ENCODE measurements at regions not wholly inside any gene's neighbourhood (a gene's known extent, or its start where the extent isn't known, plus 50 kb on each side); places are given as distances from the start of the nearest gene placed in this dataset.
A peak's percentile ranks its signal among the peaks of the same experiment; 100 is the strongest.
"Not testable (repeated sequence)": the region's sequence is repeated elsewhere in the genome, so short reads cannot be mapped to it uniquely, and the experiment has no call there.

DNA sequence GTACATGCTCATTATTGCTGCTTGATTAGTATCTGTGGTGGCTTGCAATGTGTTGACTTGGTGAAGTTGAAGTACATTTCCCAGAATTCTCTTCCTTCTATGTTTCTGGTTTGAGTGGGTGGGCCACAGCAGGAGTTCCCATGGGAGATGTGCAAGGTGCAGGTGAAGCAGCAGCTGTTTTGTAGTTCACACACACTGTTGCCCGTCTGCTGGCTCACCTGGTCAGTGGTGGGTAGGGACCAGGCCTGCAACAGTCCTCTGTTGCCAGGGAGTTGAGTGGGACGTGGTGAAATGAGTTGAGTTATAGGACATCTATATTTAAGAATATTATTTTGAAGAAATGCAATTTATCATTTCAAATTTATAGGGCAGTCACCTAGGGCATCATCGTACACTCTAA, 417.4 kb downstream of the TMEM135 start (continued):
- no peak for TF ChIP-seq ZNF512 (CRISPR knock-in tag; IDR thresholded peaks at IDR 0.05; ENCODE audit: borderline replicate concordance)

GRCh38 chr11:87454241-87454640, 416.5 kb downstream of the TMEM135 start:
- DNase-seq (ENCODE audit: low spot score): no peak
- ChIA-PET POLR2A (no interaction called here), CTCF (interaction anchor here (1.3 kb wide), 1 partner anchor 33 kb away, joined by 3 read pairs; no protein-coding TSS in a partner anchor)
- Mint-ChIP-seq H3K4me3 (no peak overlapping the region), H3K27ac (no peak overlapping the region), H3K4me1 (no peaks in the 10 kb centered on the region), H3K9me3 (peaks cover 3% of the 10 kb centered on the region; the same call in 1 of the 2 replicates), H3K36me3 (no peaks in the 10 kb centered on the region), H3K27me3 (ENCODE audit: low read depth) (no peaks in the 10 kb centered on the region)
- ATAC-seq: no peak
- TF ChIP-seq MXD4 (CRISPR knock-in tag; IDR thresholded peaks at IDR 0.05; ENCODE audit: borderline replicate concordance) (no peak), ZBTB21 (CRISPR knock-in tag; IDR thresholded peaks at IDR 0.05; ENCODE audit: borderline replicate concordance) (no peak)
- TF ChIP-seq, protein P1, sequence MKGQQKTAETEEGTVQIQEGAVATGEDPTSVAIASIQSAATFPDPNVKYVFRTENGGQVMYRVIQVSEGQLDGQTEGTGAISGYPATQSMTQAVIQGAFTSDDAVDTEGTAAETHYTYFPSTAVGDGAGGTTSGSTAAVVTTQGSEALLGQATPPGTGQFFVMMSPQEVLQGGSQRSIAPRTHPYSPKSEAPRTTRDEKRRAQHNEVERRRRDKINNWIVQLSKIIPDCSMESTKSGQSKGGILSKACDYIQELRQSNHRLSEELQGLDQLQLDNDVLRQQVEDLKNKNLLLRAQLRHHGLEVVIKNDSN (CRISPR knock-in tag; IDR thresholded peaks at IDR 0.05): no peak

DNA sequence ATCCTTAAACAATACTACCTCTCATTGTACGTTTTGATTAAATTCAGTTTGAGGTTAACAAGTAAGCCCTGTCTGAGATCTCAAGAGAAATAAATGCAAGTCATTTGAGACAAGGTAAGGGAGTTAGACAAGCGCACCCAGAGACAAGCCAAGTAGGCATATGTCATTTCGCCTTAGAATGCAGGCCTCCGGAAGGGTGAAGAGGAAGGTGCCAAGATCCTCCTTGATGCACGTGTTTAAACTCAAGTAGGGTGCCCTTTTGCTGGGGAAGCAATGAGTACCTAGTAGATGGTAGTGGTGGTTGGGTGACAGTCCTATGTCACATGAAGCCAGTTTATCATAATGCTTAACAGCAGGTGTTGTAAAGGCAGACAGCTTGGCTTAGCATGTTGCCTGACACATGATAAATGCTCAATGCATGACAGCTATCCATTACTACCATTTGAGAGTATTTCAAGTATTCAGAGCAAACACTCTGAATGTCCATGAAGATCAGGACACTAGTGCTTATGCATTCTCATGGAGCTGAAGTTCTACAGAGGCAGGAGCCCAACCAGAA, 415.9 kb downstream of the TMEM135 start:
- POLR2A ChIA-PET: no interaction called here
- TF ChIP-seq, protein P2, sequence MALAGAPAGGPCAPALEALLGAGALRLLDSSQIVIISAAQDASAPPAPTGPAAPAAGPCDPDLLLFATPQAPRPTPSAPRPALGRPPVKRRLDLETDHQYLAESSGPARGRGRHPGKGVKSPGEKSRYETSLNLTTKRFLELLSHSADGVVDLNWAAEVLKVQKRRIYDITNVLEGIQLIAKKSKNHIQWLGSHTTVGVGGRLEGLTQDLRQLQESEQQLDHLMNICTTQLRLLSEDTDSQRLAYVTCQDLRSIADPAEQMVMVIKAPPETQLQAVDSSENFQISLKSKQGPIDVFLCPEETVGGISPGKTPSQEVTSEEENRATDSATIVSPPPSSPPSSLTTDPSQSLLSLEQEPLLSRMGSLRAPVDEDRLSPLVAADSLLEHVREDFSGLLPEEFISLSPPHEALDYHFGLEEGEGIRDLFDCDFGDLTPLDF (CRISPR knock-in tag; IDR thresholded peaks at IDR 0.05): no peak
- TF ChIP-seq, protein P1 (CRISPR knock-in tag; IDR thresholded peaks at IDR 0.05): no peak
- TF ChIP-seq CREB1 (CRISPR knock-in tag; IDR thresholded peaks at IDR 0.05) (no peak), NR1H2 (CRISPR knock-in tag; IDR thresholded peaks at IDR 0.05) (no peak), ZNF671 (CRISPR knock-in tag; IDR thresholded peaks at IDR 0.05) (no peak), NR3C1 (CRISPR knock-in tag; conservative IDR thresholded peaks at IDR 0.05; ENCODE audit: low read depth) (no peak), CREM (CRISPR knock-in tag; IDR thresholded peaks at IDR 0.05) (no peak), SMAD4 (CRISPR knock-in tag; IDR thresholded peaks at IDR 0.05) (no peak)
- Mint-ChIP-seq H3K9me3 (peaks cover 3% of the 10 kb centered on the region; the same call in 1 of the 2 replicates), H3K36me3 (no peaks in the 10 kb centered on the region), H3K27ac (no peak overlapping the region), H3K4me1 (no peaks in the 10 kb centered on the region), H3K27me3 (ENCODE audit: low read depth) (no peaks in the 10 kb centered on the region), H3K4me3 (no peak overlapping the region)
- no peak for ATAC-seq
- no peak for DNase-seq (ENCODE audit: low spot score)
- CTCF ChIA-PET: no interaction called here

- H3K27ac Mint-ChIP-seq; DNase-seq (ENCODE audit: low spot score); POLR2A ChIA-PET; CTCF ChIA-PET; H3K9me3 Mint-ChIP-seq; H3K4me1 Mint-ChIP-seq; H3K36me3 Mint-ChIP-seq; ATAC-seq; H3K4me3 Mint-ChIP-seq; H3K27me3 Mint-ChIP-seq (ENCODE audit: low read depth): not testable (repeated sequence)
These were observed 414.3 kb downstream of the TMEM135 start for GRCh38 chr11:87452025-87452424.

DNA sequence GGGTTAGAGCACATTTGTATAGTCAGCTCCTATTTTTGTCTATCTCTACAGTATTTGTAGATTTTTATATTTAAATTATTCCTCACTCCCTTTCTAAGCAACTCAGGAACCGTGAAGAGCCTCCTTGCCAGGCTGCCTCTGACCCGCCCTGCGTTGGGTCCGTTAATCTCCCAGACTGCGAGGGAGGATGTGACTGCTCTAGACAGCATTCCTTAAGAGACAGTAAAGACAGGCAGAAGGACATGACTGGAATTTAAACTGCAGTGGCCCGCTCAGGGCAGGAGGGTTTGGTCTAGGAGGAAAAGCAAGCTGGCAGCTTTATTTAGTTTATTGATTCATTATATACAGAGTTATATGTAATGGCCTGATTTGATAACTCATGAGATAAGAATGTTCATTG, 413.7 kb downstream of the TMEM135 start:
- peak; percentile 11 for DNase-seq (ENCODE audit: low spot score)
- H3K4me3 Mint-ChIP-seq: no peak overlapping the region
- no peaks in the 10 kb centered on the region for H3K9me3 Mint-ChIP-seq
- CTCF ChIA-PET: interaction anchor here (0.8 to 1.3 kb wide), 3 partner anchors 13 to 272 kb away, joined by 3 to 4 read pairs (median 3); no protein-coding TSS in a partner anchor
- H3K36me3 Mint-ChIP-seq: no peaks in the 10 kb centered on the region
- peak; percentile 44; the same call in 1 of the 2 replicates for ATAC-seq
- no peak overlapping the region for H3K27ac Mint-ChIP-seq
- H3K27me3 Mint-ChIP-seq (ENCODE audit: low read depth): no peaks in the 10 kb centered on the region
- POLR2A ChIA-PET: no interaction called here
- H3K4me1 Mint-ChIP-seq: no peaks in the 10 kb centered on the region
- TF ChIP-seq ATF3 (CRISPR knock-in tag; conservative IDR thresholded peaks at IDR 0.05): no peak
- no peak for TF ChIP-seq JAZF1 (CRISPR knock-in tag; IDR thresholded peaks at IDR 0.05)
- no peak for TF ChIP-seq PRDM15 (CRISPR knock-in tag; IDR thresholded peaks at IDR 0.05)
- TF ChIP-seq, protein P3, sequence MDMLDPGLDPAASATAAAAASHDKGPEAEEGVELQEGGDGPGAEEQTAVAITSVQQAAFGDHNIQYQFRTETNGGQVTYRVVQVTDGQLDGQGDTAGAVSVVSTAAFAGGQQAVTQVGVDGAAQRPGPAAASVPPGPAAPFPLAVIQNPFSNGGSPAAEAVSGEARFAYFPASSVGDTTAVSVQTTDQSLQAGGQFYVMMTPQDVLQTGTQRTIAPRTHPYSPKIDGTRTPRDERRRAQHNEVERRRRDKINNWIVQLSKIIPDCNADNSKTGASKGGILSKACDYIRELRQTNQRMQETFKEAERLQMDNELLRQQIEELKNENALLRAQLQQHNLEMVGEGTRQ (CRISPR knock-in tag; IDR thresholded peaks at IDR 0.05): no peak
- TF ChIP-seq ZNF423 (CRISPR knock-in tag; IDR thresholded peaks at IDR 0.05): no peak
- no peak for TF ChIP-seq ZNF232 (CRISPR knock-in tag; IDR thresholded peaks at IDR 0.05)
